ENCODE measurements at regions not wholly inside any gene's neighbourhood (a gene's known extent, or its start where the extent isn't known, plus 50 kb on each side); places are given as distances from the start of the nearest gene placed in this dataset.

GRCh38 chr7:128177768-128178550, 63.1 kb upstream of the LEP start:
- no peaks in the 10 kb centered on the region for H3K36me3 ChIP-seq (ENCODE audit: control insufficient read depth, insufficient read depth, low read length)
- peaks cover 55% of the 10 kb centered on the region for H3K27me3 Mint-ChIP-seq

GRCh38 chr7:128178611-128179010, 62.5 kb upstream of the LEP start:
- Histone ChIP-seq H3K4me3 (ENCODE audit: low read depth, low read length) (no peak overlapping the region), H3K4me1 (ENCODE audit: control insufficient read depth, insufficient read depth, low read length, poor library complexity, severe bottlenecking) (no peaks in the 10 kb centered on the region), H3K27ac (ENCODE audit: insufficient read depth, low read length, poor library complexity, severe bottlenecking) (no peak overlapping the region), H3K27me3 (ENCODE audit: control insufficient read depth, insufficient read depth, low read length) (peaks cover 11% of the 10 kb centered on the region), H3K9me3 (ENCODE audit: control insufficient read depth in 2 of 2, low read length in 2 of 2) (no peaks in the 10 kb centered on the region), H3K36me3 (ENCODE audit: control insufficient read depth, insufficient read depth, low read length) (no peaks in the 10 kb centered on the region)
- peaks cover 0 to 1% (median 0%) of the 10 kb centered on the region in 7 donors for H3K9me3 Mint-ChIP-seq
- no peaks in the 10 kb centered on the region for H3K4me1 Mint-ChIP-seq
- H3K36me3 Mint-ChIP-seq, result no peaks in the 10 kb centered on the region
- ATAC-seq (ENCODE audit: low read depth in 2 of 2) (no peak), DNase-seq (no peak)
- peaks cover 57% of the 10 kb centered on the region for H3K27me3 Mint-ChIP-seq
- H3K27ac Mint-ChIP-seq, result no peak overlapping the region
- H3K4me3 Mint-ChIP-seq, result no peak overlapping the region

More at GRCh38 chr7:128177768-128178550, 63.1 kb upstream of the LEP start:
- Histone ChIP-seq H3K27ac (ENCODE audit: insufficient read depth, low read length, poor library complexity, severe bottlenecking) (no peak overlapping the region), H3K4me3 (ENCODE audit: low read depth, low read length) (no peak overlapping the region), H3K27me3 (ENCODE audit: control insufficient read depth, insufficient read depth, low read length) (peaks cover 11% of the 10 kb centered on the region), H3K9me3 (ENCODE audit: control insufficient read depth in 2 of 2, low read length in 2 of 2) (no peaks in the 10 kb centered on the region), H3K4me1 (ENCODE audit: control insufficient read depth, insufficient read depth, low read length, poor library complexity, severe bottlenecking) (no peaks in the 10 kb centered on the region)
- no peak for ATAC-seq (ENCODE audit: low read depth in 2 of 2)
- H3K4me3 Mint-ChIP-seq, result no peak overlapping the region
- no peaks in the 10 kb centered on the region for H3K4me1 Mint-ChIP-seq
- no peak overlapping the region for H3K27ac Mint-ChIP-seq
- H3K9me3 Mint-ChIP-seq, result peaks cover 0 to 1% (median 0%) of the 10 kb centered on the region in 7 donors
- H3K36me3 Mint-ChIP-seq, result no peaks in the 10 kb centered on the region
- no peak for DNase-seq

- no peak overlapping the region for H3K4me3 ChIP-seq (ENCODE audit: low read depth, low read length)
- H3K27me3 ChIP-seq (ENCODE audit: control insufficient read depth, insufficient read depth, low read length), result peaks cover 5% of the 10 kb centered on the region
- no peaks in the 10 kb centered on the region for H3K36me3 ChIP-seq (ENCODE audit: control insufficient read depth, insufficient read depth, low read length)
- Mint-ChIP-seq H3K36me3 (no peaks in the 10 kb centered on the region), H3K9me3 (peaks cover 0 to 6% (median 2%) of the 10 kb centered on the region in 7 donors), H3K4me1 (peaks cover 0 to 2% (median 0%) of the 10 kb centered on the region in 4 donors), H3K27me3 (peaks cover 39% of the 10 kb centered on the region), H3K27ac (peak overlapping the region in 1 of 3 donors; percentile 86), H3K4me3 (no peak overlapping the region)
- H3K4me1 ChIP-seq (ENCODE audit: control insufficient read depth, insufficient read depth, low read length, poor library complexity, severe bottlenecking), result no peaks in the 10 kb centered on the region
- H3K9me3 ChIP-seq (ENCODE audit: control insufficient read depth in 2 of 2, low read length in 2 of 2), result peaks cover under 1 to 2% of the 10 kb centered on the region in 2 experiments
- no peak for DNase-seq
- no peak for ATAC-seq (ENCODE audit: low read depth in 2 of 2)
- H3K27ac ChIP-seq (ENCODE audit: insufficient read depth, low read length, poor library complexity, severe bottlenecking), result no peak overlapping the region
Observed at GRCh38 chr7:128188396-128189230, 52.5 kb upstream of the LEP start.

- Mint-ChIP-seq H3K4me1 (peaks cover 0 to 2% (median 0%) of the 10 kb centered on the region in 4 donors), H3K36me3 (no peaks in the 10 kb centered on the region), H3K27ac (no peak overlapping the region), H3K4me3 (no peak overlapping the region), H3K27me3 (peaks cover 34% of the 10 kb centered on the region), H3K9me3 (peaks cover 2 to 9% (median 7%) of the 10 kb centered on the region in 7 donors)
- no peaks in the 10 kb centered on the region for H3K4me1 ChIP-seq (ENCODE audit: control insufficient read depth, insufficient read depth, low read length, poor library complexity, severe bottlenecking)
- peaks cover 5 to 8% of the 10 kb centered on the region in 2 experiments for H3K9me3 ChIP-seq (ENCODE audit: control insufficient read depth in 2 of 2, low read length in 2 of 2)
- ATAC-seq (ENCODE audit: low read depth in 2 of 2) (no peak), DNase-seq (no peak)
- no peak overlapping the region for H3K27ac ChIP-seq (ENCODE audit: insufficient read depth, low read length, poor library complexity, severe bottlenecking)
- H3K27me3 ChIP-seq (ENCODE audit: control insufficient read depth, insufficient read depth, low read length), result peaks cover 7% of the 10 kb centered on the region
- H3K36me3 ChIP-seq (ENCODE audit: control insufficient read depth, insufficient read depth, low read length), result no peaks in the 10 kb centered on the region
- H3K4me3 ChIP-seq (ENCODE audit: low read depth, low read length), result no peak overlapping the region
Observed at GRCh38 chr7:128189231-128189930, 51.7 kb upstream of the LEP start.

- Mint-ChIP-seq H3K36me3 (peaks cover 3% of the 10 kb centered on the region), H3K27me3 (peaks cover 30% of the 10 kb centered on the region)
- ATAC-seq (ENCODE audit: low read depth in 2 of 2), result no peak
Observed at GRCh38 chr7:128190051-128190647, 50.9 kb upstream of the LEP start.

GRCh38 chr7:128191136-128191844, 49.8 kb upstream of the LEP start:
- H3K9me3 ChIP-seq (ENCODE audit: control insufficient read depth in 2 of 2, low read length in 2 of 2), result peaks cover 19 to 21% of the 10 kb centered on the region in 2 experiments
- Mint-ChIP-seq H3K27ac (no peak overlapping the region), H3K4me1 (no peaks in the 10 kb centered on the region), H3K36me3 (peaks cover 3% of the 10 kb centered on the region), H3K27me3 (peaks cover 18% of the 10 kb centered on the region), H3K9me3 (peaks cover 2 to 26% (median 14%) of the 10 kb centered on the region in 7 donors), H3K4me3 (no peak overlapping the region)
- H3K27ac ChIP-seq (ENCODE audit: insufficient read depth, low read length, poor library complexity, severe bottlenecking), result no peak overlapping the region
- no peak for ATAC-seq (ENCODE audit: low read depth in 2 of 2)
- no peaks in the 10 kb centered on the region for H3K4me1 ChIP-seq (ENCODE audit: control insufficient read depth, insufficient read depth, low read length, poor library complexity, severe bottlenecking)
- no peak overlapping the region for H3K4me3 ChIP-seq (ENCODE audit: low read depth, low read length)
- H3K27me3 ChIP-seq (ENCODE audit: control insufficient read depth, insufficient read depth, low read length), result peaks cover 8% of the 10 kb centered on the region
- no peaks in the 10 kb centered on the region for H3K36me3 ChIP-seq (ENCODE audit: control insufficient read depth, insufficient read depth, low read length)
- DNase-seq, result no peak

More at GRCh38 chr7:128190051-128190647, 50.9 kb upstream of the LEP start:
- no peaks in the 10 kb centered on the region for H3K36me3 ChIP-seq (ENCODE audit: control insufficient read depth, insufficient read depth, low read length)
- H3K4me1 ChIP-seq (ENCODE audit: control insufficient read depth, insufficient read depth, low read length, poor library complexity, severe bottlenecking), result no peaks in the 10 kb centered on the region
- no peak overlapping the region for H3K27ac ChIP-seq (ENCODE audit: insufficient read depth, low read length, poor library complexity, severe bottlenecking)
- H3K4me3 ChIP-seq (ENCODE audit: low read depth, low read length), result no peak overlapping the region
- Mint-ChIP-seq H3K27ac (no peak overlapping the region), H3K4me3 (no peak overlapping the region), H3K9me3 (peaks cover 2 to 17% (median 10%) of the 10 kb centered on the region in 7 donors), H3K4me1 (no peaks in the 10 kb centered on the region)
- peaks cover 12 to 16% of the 10 kb centered on the region in 2 experiments for H3K9me3 ChIP-seq (ENCODE audit: control insufficient read depth in 2 of 2, low read length in 2 of 2)
- peaks cover 9% of the 10 kb centered on the region for H3K27me3 ChIP-seq (ENCODE audit: control insufficient read depth, insufficient read depth, low read length)
- DNase-seq, result no peak
